GM21360 (cell line): ENCODE measurements at regions not wholly inside any gene's neighbourhood (a gene's known extent, or its start where the extent isn't known, plus 50 kb on each side); places are given as distances from the start of the nearest gene placed in this dataset.

ENCODE experiments used
- ATAC-seq: cut with Tn5 transposase; IDR thresholded peaks from one replicate; pipeline ENCODE4 v1.9.1; 2021; ENCODE audit warnings: mild to moderate bottlenecking, moderate library complexity; ENCODE audit not compliant: unreplicated experiment

GRCh38 chr11:127629200-127629599 lies 628.6 kb upstream of the KIRREL3 start:
- ATAC-seq, result no peak

GRCh38 chr11:127628458-127628785 lies 627.9 kb upstream of the KIRREL3 start:
- ATAC-seq, result no peak

GRCh38 chr11:127627629-127628457 lies 627.3 kb upstream of the KIRREL3 start:
- ATAC-seq, result no peak

GRCh38 chr11:127627204-127627603 lies 626.6 kb upstream of the KIRREL3 start:
- ATAC-seq, result no peak

GRCh38 chr11:127625402-127625801 lies 624.8 kb upstream of the KIRREL3 start:
- peak; percentile 57 for ATAC-seq

- no peak for ATAC-seq
Observed at GRCh38 chr11:127624306-127624856, 623.8 kb upstream of the KIRREL3 start.

GRCh38 chr11:127622686-127623085 lies 622.1 kb upstream of the KIRREL3 start:
- ATAC-seq, result no peak

- no peak for ATAC-seq
Observed at GRCh38 chr11:127620671-127621070, 620.1 kb upstream of the KIRREL3 start.

- no peak for ATAC-seq
Observed at GRCh38 chr11:127619946-127620345, 619.4 kb upstream of the KIRREL3 start.

GRCh38 chr11:127618721-127619120 lies 618.2 kb upstream of the KIRREL3 start:
- ATAC-seq, result no peak

- no peak for ATAC-seq
Observed at GRCh38 chr11:127616158-127616557, 615.6 kb upstream of the KIRREL3 start.

GRCh38 chr11:127612607-127613006 lies 612.0 kb upstream of the KIRREL3 start:
- ATAC-seq, result no peak

GRCh38 chr11:127609025-127609773 lies 608.6 kb upstream of the KIRREL3 start:
- no peak for ATAC-seq

GRCh38 chr11:127607487-127608085 lies 607.0 kb upstream of the KIRREL3 start:
- no peak for ATAC-seq

- ATAC-seq, result no peak
Observed at GRCh38 chr11:127601578-127601977, 601.0 kb upstream of the KIRREL3 start.

- no peak for ATAC-seq
Observed at GRCh38 chr11:127600674-127601073, 600.1 kb upstream of the KIRREL3 start.

- ATAC-seq, result no peak
Observed at GRCh38 chr11:127598476-127598875, 597.9 kb upstream of the KIRREL3 start.

- no peak for ATAC-seq
Observed at GRCh38 chr11:127596433-127596832, 595.9 kb upstream of the KIRREL3 start.

GRCh38 chr11:127592371-127592770 lies 591.8 kb upstream of the KIRREL3 start:
- ATAC-seq, result no peak

- ATAC-seq, result no peak
Observed at GRCh38 chr11:127590314-127590713, 589.7 kb upstream of the KIRREL3 start.

- no peak for ATAC-seq
Observed at GRCh38 chr11:127588431-127588830, 587.9 kb upstream of the KIRREL3 start.

- ATAC-seq, result no peak
Observed at GRCh38 chr11:127587511-127587910, 586.9 kb upstream of the KIRREL3 start.
